WTC11 (cell line): ENCODE measurements at regions not wholly inside any gene's neighbourhood (a gene's known extent, or its start where the extent isn't known, plus 50 kb on each side); places are given as distances from the start of the nearest gene placed in this dataset.

ENCODE experiments used
- CREB1 ChIP-seq: sonication (generic); formaldehyde crosslinking; IDR thresholded peaks from 2 replicates; pipeline ENCODE4 v1.8.0; 2023; ENCODE audit warnings: mild to moderate bottlenecking, missing genetic modification reagents
- CTCF ChIP-seq: fragments of 200-600 bp; IDR thresholded peaks from 2 replicates; pipeline ENCODE4 v1.8.0; 2022; ENCODE audit warnings: antibody characterized with exemption
- EMX1 ChIP-seq: fragments of 250-450 bp; sonication (Bioruptor Pico); IDR thresholded peaks from 2 replicates; pipeline ENCODE4 v1.8.0; 2021; ENCODE audit warnings: mild to moderate bottlenecking
- FOXJ3 ChIP-seq: sonication (generic); formaldehyde crosslinking; IDR thresholded peaks from 2 replicates; pipeline ENCODE4 v1.9.0; 2021; ENCODE audit warnings: missing genetic modification reagents, mild to moderate bottlenecking, borderline replicate concordance
- MLX ChIP-seq: sonication (generic); formaldehyde crosslinking; IDR thresholded peaks from 2 replicates; pipeline ENCODE4 v1.8.1; 2023; ENCODE audit warnings: mild to moderate bottlenecking, missing genetic modification reagents, moderate library complexity
- NR1H2 ChIP-seq: sonication (generic); formaldehyde crosslinking; IDR thresholded peaks from 2 replicates; pipeline ENCODE4 v1.9.0; 2021; ENCODE audit warnings: mild to moderate bottlenecking, moderate library complexity, missing genetic modification reagents
- NR3C1 ChIP-seq: sonication (generic); formaldehyde crosslinking; conservative IDR thresholded peaks from 2 replicates; pipeline ENCODE4 v1.8.1; 2023; ENCODE audit warnings: low read depth, mild to moderate bottlenecking, missing genetic modification reagents
- SP1 ChIP-seq: sonication (generic); formaldehyde crosslinking; conservative IDR thresholded peaks from 2 replicates; pipeline ENCODE4 v1.8.1; 2022; ENCODE audit warnings: missing genetic modification reagents
- TCF7 ChIP-seq: sonication (generic); formaldehyde crosslinking; IDR thresholded peaks from 2 replicates; pipeline ENCODE4 v1.8.0; 2022; ENCODE audit warnings: mild to moderate bottlenecking, low read depth, missing genetic modification reagents, moderate library complexity
- ZNF263 ChIP-seq: sonication (generic); formaldehyde crosslinking; IDR thresholded peaks from 2 replicates; pipeline ENCODE4 v1.8.1; 2022; ENCODE audit warnings: low read depth, mild to moderate bottlenecking, moderate library complexity, missing genetic modification reagents
- ZNF532 ChIP-seq: fragments of 250-450 bp; sonication (Bioruptor Pico); IDR thresholded peaks from 2 replicates; pipeline ENCODE4 v1.9.0; 2021; ENCODE audit warnings: mild to moderate bottlenecking, borderline replicate concordance
- TF ChIP-seq, protein P1 (sequence below): sonication (generic); formaldehyde crosslinking; IDR thresholded peaks from 2 replicates; pipeline ENCODE4 v1.8.1; 2023; ENCODE audit warnings: mild to moderate bottlenecking, missing genetic modification reagents, moderate library complexity
- TF ChIP-seq, protein P2 (sequence below): fragments of 250-450 bp; sonication (Bioruptor Pico); IDR thresholded peaks from 2 replicates; pipeline ENCODE4 v1.9.0; 2021; ENCODE audit warnings: mild to moderate bottlenecking
- TF ChIP-seq, protein P3 (sequence below): fragments of 250-450 bp; sonication (Bioruptor Pico); conservative IDR thresholded peaks from 2 replicates; pipeline ENCODE4 v1.9.0; 2021; ENCODE audit warnings: mild to moderate bottlenecking

- no peak for TF ChIP-seq NR1H2
- no peak for TF ChIP-seq CTCF
- no peak for TF ChIP-seq EMX1
- TF ChIP-seq SP1 (CRISPR knock-in tag), result no peak
- no peak for TF ChIP-seq CREB1
- TF ChIP-seq, protein P1, sequence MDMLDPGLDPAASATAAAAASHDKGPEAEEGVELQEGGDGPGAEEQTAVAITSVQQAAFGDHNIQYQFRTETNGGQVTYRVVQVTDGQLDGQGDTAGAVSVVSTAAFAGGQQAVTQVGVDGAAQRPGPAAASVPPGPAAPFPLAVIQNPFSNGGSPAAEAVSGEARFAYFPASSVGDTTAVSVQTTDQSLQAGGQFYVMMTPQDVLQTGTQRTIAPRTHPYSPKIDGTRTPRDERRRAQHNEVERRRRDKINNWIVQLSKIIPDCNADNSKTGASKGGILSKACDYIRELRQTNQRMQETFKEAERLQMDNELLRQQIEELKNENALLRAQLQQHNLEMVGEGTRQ (CRISPR knock-in tag), result no peak
- TF ChIP-seq, protein P2, sequence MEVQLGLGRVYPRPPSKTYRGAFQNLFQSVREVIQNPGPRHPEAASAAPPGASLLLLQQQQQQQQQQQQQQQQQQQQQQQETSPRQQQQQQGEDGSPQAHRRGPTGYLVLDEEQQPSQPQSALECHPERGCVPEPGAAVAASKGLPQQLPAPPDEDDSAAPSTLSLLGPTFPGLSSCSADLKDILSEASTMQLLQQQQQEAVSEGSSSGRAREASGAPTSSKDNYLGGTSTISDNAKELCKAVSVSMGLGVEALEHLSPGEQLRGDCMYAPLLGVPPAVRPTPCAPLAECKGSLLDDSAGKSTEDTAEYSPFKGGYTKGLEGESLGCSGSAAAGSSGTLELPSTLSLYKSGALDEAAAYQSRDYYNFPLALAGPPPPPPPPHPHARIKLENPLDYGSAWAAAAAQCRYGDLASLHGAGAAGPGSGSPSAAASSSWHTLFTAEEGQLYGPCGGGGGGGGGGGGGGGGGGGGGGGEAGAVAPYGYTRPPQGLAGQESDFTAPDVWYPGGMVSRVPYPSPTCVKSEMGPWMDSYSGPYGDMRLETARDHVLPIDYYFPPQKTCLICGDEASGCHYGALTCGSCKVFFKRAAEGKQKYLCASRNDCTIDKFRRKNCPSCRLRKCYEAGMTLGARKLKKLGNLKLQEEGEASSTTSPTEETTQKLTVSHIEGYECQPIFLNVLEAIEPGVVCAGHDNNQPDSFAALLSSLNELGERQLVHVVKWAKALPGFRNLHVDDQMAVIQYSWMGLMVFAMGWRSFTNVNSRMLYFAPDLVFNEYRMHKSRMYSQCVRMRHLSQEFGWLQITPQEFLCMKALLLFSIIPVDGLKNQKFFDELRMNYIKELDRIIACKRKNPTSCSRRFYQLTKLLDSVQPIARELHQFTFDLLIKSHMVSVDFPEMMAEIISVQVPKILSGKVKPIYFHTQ (CRISPR knock-in tag), result no peak
- no peak for TF ChIP-seq ZNF532 (CRISPR knock-in tag)
- TF ChIP-seq MLX (CRISPR knock-in tag), result no peak
- TF ChIP-seq NR3C1 (CRISPR knock-in tag), result no peak
- no peak for TF ChIP-seq TCF7 (CRISPR knock-in tag)
- no peak for TF ChIP-seq ZNF263 (CRISPR knock-in tag)
- no peak for TF ChIP-seq FOXJ3
- TF ChIP-seq, protein P3, sequence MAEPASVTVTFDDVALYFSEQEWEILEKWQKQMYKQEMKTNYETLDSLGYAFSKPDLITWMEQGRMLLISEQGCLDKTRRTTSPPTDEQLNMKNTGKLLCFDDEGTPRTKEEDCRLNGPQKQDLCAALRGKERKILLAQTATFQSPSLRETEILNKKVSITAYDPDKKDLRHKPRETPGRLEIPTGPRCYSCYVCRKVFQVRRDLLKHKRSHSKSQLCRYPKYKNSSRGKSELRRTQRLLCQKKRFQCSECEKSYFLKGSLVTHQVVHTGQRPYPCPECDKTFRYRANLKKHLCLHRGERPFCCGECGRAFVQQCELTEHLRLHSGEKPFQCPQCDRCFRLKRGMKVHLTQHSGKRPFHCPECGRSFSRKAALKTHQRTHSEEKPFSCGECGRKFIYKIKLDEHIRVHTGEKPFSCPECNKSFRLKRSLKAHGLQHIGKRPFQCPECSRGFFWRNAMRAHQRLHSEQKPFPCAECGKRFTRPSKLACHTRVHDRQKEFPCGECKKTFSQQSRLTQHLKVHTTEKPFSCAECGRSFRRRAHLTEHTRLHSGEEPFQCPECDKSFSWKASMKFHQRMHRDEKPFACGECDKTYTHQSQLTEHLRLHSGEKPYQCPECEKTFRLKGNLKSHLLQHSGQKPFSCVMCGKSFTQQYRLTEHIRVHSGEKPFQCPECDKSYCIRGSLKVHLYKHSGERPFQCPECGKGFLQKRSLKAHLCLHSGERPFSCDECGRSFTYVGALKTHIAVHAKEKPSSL, result no peak
Observed at GRCh38 chr13:24056616-24057137, 103.8 kb upstream of the SPATA13 start.
